CD14-positive monocyte (primary cell): ENCODE measurements at regions not wholly inside any gene's neighbourhood (a gene's known extent, or its start where the extent isn't known, plus 50 kb on each side); places are given as distances from the start of the nearest gene placed in this dataset.

Experiments
- DNase-seq, 3 donors: peaks; one replicate each; pipeline ENCODE4 v3.0.0-alpha.2; 2011 to 2022
- H2AFZ ChIP-seq: 2 replicates; pipeline ENCODE4 v1.6.0; 2012; ENCODE audit warnings: mild to moderate bottlenecking, low read depth, low read length, inconsistent platforms; ENCODE audit not compliant: insufficient read depth, poor library complexity, severe bottlenecking
- H3K27ac ChIP-seq, 2 donors: 1 replicate in 1 of 2; 2 replicates in 1 of 2; pipeline ENCODE4 v1.5.1; 2012 to 2013; ENCODE audit warnings: low read length in 2 of 2, control low read depth in 1 of 2, inconsistent platforms in 1 of 2, low read depth in 1 of 2, mild to moderate bottlenecking in 1 of 2
- H3K27me3 ChIP-seq, 2 donors: one replicate each; pipeline versions ENCODE4 v1.6.0 to v1.6.1; 2011 to 2013; ENCODE audit warnings: low read length in 2 of 2; ENCODE audit not compliant: control insufficient read depth in 2 of 2, insufficient read depth in 2 of 2
- H3K36me3 ChIP-seq, 2 donors: replicated peaks in 1 of 2; 1 replicate in 1 of 2; 2 replicates in 1 of 2; pipeline versions ENCODE4 v1.5.1 to v1.6.1; 2012 to 2013; ENCODE audit warnings: low read length in 2 of 2, control low read depth in 1 of 2, inconsistent platforms in 1 of 2, mild to moderate bottlenecking in 1 of 2; ENCODE audit not compliant: insufficient read depth in 2 of 2, control insufficient read depth in 1 of 2
- H3K4me1 ChIP-seq, 2 donors: 1 replicate in 1 of 2; 2 replicates in 1 of 2; pipeline versions ENCODE4 v1.5.1 to v1.6.1; 2012 to 2013; ENCODE audit warnings: low read length in 2 of 2, control low read depth in 1 of 2, inconsistent platforms in 1 of 2, mild to moderate bottlenecking in 1 of 2, moderate library complexity in 1 of 2; ENCODE audit not compliant: insufficient read depth in 2 of 2, control insufficient read depth in 1 of 2
- H3K4me2 ChIP-seq: replicated peaks from 2 replicates; pipeline ENCODE3; 2012; ENCODE audit warnings: low read length, moderate library complexity, mild to moderate bottlenecking; ENCODE audit not compliant: poor library complexity, severe bottlenecking; ENCODE audit errors: extremely low read depth
- H3K4me3 ChIP-seq, 3 experiments: fragments of 200-600 bp in 1 of 3; sonication (generic) in 1 of 3; replicated peaks in 1 of 3; 1 replicate in 2 of 3; 2 replicates in 1 of 3; pipeline ENCODE4 v1.5.1; 2011 to 2013; ENCODE audit warnings: low read length in 3 of 3, mild to moderate bottlenecking in 3 of 3, control low read depth in 2 of 3, low read depth in 2 of 3, inconsistent platforms in 1 of 3, moderate library complexity in 1 of 3
- H3K79me2 ChIP-seq: 2 replicates; pipeline ENCODE4 v1.6.0; 2012; ENCODE audit warnings: mild to moderate bottlenecking, control low read depth, inconsistent platforms, low read length, moderate library complexity; ENCODE audit not compliant: insufficient read depth
- H3K9ac ChIP-seq: 2 replicates; pipeline ENCODE4 v1.6.0; 2017; ENCODE audit warnings: low read length, mild to moderate bottlenecking; ENCODE audit not compliant: insufficient read depth, poor library complexity, severe bottlenecking
- H3K9me3 ChIP-seq, 2 donors: replicated peaks in 1 of 2; 1 replicate in 1 of 2; 2 replicates in 1 of 2; pipeline versions ENCODE4 v1.5.1 to v1.6.1; 2012 to 2013; ENCODE audit warnings: low read length in 2 of 2, control low read depth in 1 of 2; ENCODE audit not compliant: control insufficient read depth in 1 of 2, insufficient read depth in 1 of 2
- H4K20me1 ChIP-seq: 2 replicates; pipeline ENCODE4 v1.6.0; 2012; ENCODE audit warnings: mild to moderate bottlenecking, low read length, control low read depth, moderate library complexity; ENCODE audit not compliant: insufficient read depth
- H3K27ac Mint-ChIP-seq, 7 donors: one replicate each; pipeline ENCODE4 v1.8.0; 2020; ENCODE audit warnings: mild to moderate bottlenecking in 7 of 7, mixed read lengths in 7 of 7, moderate library complexity in 6 of 7, inconsistent platforms in 2 of 7
- H3K27me3 Mint-ChIP-seq, 3 donors: one replicate each; pipeline ENCODE4 v1.8.0; 2021 to 2022; ENCODE audit warnings: low read depth in 3 of 3, mild to moderate bottlenecking in 3 of 3, mixed read lengths in 3 of 3, moderate library complexity in 3 of 3, inconsistent platforms in 1 of 3
- H3K36me3 Mint-ChIP-seq, 2 donors: one replicate each; pipeline ENCODE4 v1.8.0; 2020; ENCODE audit warnings: mixed read lengths in 2 of 2, inconsistent platforms in 1 of 2, mild to moderate bottlenecking in 1 of 2
- H3K4me1 Mint-ChIP-seq: one replicate; pipeline ENCODE4 v1.8.0; 2020; ENCODE audit warnings: mild to moderate bottlenecking, mixed read lengths
- H3K4me3 Mint-ChIP-seq, 2 donors: one replicate each; pipeline ENCODE4 v1.8.0; 2020; ENCODE audit warnings: mild to moderate bottlenecking in 2 of 2, mixed read lengths in 2 of 2, moderate library complexity in 1 of 2
- H3K9me3 Mint-ChIP-seq, 7 donors: one replicate each; pipeline ENCODE4 v1.8.0; 2020 to 2022; ENCODE audit warnings: mixed read lengths in 7 of 7, mild to moderate bottlenecking in 6 of 7, moderate library complexity in 6 of 7, inconsistent platforms in 2 of 7
- CTCF ChIP-seq: fragments of 200-600 bp; IDR thresholded peaks from one replicate; pipeline ENCODE4 v1.8.0; 2022; ENCODE audit warnings: antibody characterized with exemption, mild to moderate bottlenecking
- intact Hi-C, 2 donors: fragments of 100-400 bp; cut with micrococcal nuclease; formaldehyde crosslinking; loops; one replicate each; pipeline versions ENCODE4 v1.15.0 to v1.15.1; 2023

DNA sequence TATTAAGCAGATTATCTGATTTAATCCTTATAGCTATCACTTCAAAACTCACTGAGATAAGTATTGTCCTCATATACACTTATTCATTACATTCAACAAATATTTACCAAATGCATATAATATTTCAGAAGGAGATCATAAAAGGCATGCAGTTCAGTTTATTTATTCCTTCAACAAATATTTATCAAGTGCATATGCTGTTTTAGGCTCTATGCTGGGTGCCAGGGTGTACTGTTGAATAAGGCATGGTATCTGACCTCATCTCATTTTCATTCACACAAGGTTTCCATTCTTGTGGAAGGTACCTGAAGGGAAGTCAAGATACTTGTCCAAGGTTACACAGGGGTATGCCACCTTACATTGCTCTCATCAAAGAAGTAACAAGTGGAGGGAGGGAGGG lies 213.0 kb downstream of the INSIG2 start:
- intact Hi-C loops: no loop called here
- Mint-ChIP-seq H3K36me3 (no peaks in the 10 kb centered on the region), H3K27ac (no peak overlapping the region), H3K4me1 (no peaks in the 10 kb centered on the region), H3K9me3 (peaks cover 0 to 3% (median 0%) of the 10 kb centered on the region in 7 donors), H3K27me3 (peaks cover 3 to 16% (median 12%) of the 10 kb centered on the region in 3 donors), H3K4me3 (no peak overlapping the region)
- Histone ChIP-seq H3K9me3 (no peaks in the 10 kb centered on the region), H3K27me3 (peaks cover 3 to 4% of the 10 kb centered on the region in 2 donors), H3K4me3 (no peak overlapping the region), H3K36me3 (no peaks in the 10 kb centered on the region), H3K27ac (no peak overlapping the region), H2AFZ (no peak overlapping the region), H3K9ac (no peak overlapping the region), H4K20me1 (no peaks in the 10 kb centered on the region), H3K4me2 (no peak overlapping the region), H3K4me1 (no peaks in the 10 kb centered on the region), H3K79me2 (no peaks in the 10 kb centered on the region)
- no peak for DNase-seq
- no peak for TF ChIP-seq CTCF

GRCh38 chr2:118300832-118301231 lies 212.6 kb downstream of the INSIG2 start:
- Histone ChIP-seq H3K79me2 (no peaks in the 10 kb centered on the region), H2AFZ (no peak overlapping the region), H3K4me2 (no peak overlapping the region), H3K4me3 (no peak overlapping the region), H3K9me3 (no peaks in the 10 kb centered on the region), H3K9ac (no peak overlapping the region), H3K27ac (no peak overlapping the region), H3K36me3 (no peaks in the 10 kb centered on the region), H3K27me3 (peaks cover 0 to under 1% of the 10 kb centered on the region in 2 donors), H4K20me1 (no peaks in the 10 kb centered on the region), H3K4me1 (no peaks in the 10 kb centered on the region)
- Mint-ChIP-seq H3K27me3 (peaks cover 5 to 16% (median 11%) of the 10 kb centered on the region in 3 donors), H3K36me3 (no peaks in the 10 kb centered on the region), H3K27ac (no peak overlapping the region), H3K4me3 (no peak overlapping the region), H3K9me3 (peaks cover 0 to 6% (median 2%) of the 10 kb centered on the region in 7 donors), H3K4me1 (no peaks in the 10 kb centered on the region)
- DNase-seq: no peak
- intact Hi-C loops: no loop called here
- no peak for TF ChIP-seq CTCF
